ENCODE measurements at regions not wholly inside any gene's neighbourhood (a gene's known extent, or its start where the extent isn't known, plus 50 kb on each side); places are given as distances from the start of the nearest gene placed in this dataset.

- no peak for DNase-seq
- Histone ChIP-seq H3K9me3 (ENCODE audit: control insufficient read depth, low read length) (peaks cover 16% of the 10 kb centered on the region), H3K27ac (ENCODE audit: low read depth, low read length) (no peak overlapping the region), H3K4me1 (ENCODE audit: control insufficient read depth, insufficient read depth, low read length) (no peaks in the 10 kb centered on the region), H3K4me3 (ENCODE audit: low read length) (no peak overlapping the region), H3K27me3 (ENCODE audit: control insufficient read depth, insufficient read depth, low read length, poor library complexity, severe bottlenecking) (peaks cover 100% of the 10 kb centered on the region), H3K36me3 (ENCODE audit: control insufficient read depth, insufficient read depth, low read length) (no peaks in the 10 kb centered on the region), H3K9ac (ENCODE audit: extremely low read depth, low read length, poor library complexity, severe bottlenecking) (no peak overlapping the region)
- Mint-ChIP-seq H3K9me3 (peaks cover 11% of the 10 kb centered on the region), H3K36me3 (ENCODE audit: low read depth) (no peaks in the 10 kb centered on the region), H3K27me3 (ENCODE audit: insufficient read depth) (peaks cover 99% of the 10 kb centered on the region), H3K4me1 (no peaks in the 10 kb centered on the region), H3K4me3 (no peak overlapping the region), H3K27ac (no peak overlapping the region)
- TF ChIP-seq CTCF (conservative IDR thresholded peaks at IDR 0.05): no peak
- 92 to 100% methylated on average over 1 to 5 of the region's 5 CpGs for WGBS, 2 experiments (ENCODE audit: insufficient coverage in 1 of 2, insufficient read length in 1 of 2)
Observed at GRCh38 chr2:136495636-136496035, 269.7 kb upstream of the THSD7B start.

GRCh38 chr2:136492901-136493300 lies 272.4 kb upstream of the THSD7B start:
- peaks cover 100% of the 10 kb centered on the region for H3K27me3 ChIP-seq (ENCODE audit: control insufficient read depth, insufficient read depth, low read length, poor library complexity, severe bottlenecking)

GRCh38 chr2:136490100-136490499 lies 275.2 kb upstream of the THSD7B start:
- no peaks in the 10 kb centered on the region for H3K36me3 Mint-ChIP-seq (ENCODE audit: low read depth)
- Histone ChIP-seq H3K4me3 (ENCODE audit: low read length) (no peak overlapping the region), H3K9ac (ENCODE audit: extremely low read depth, low read length, poor library complexity, severe bottlenecking) (no peak overlapping the region), H3K9me3 (ENCODE audit: control insufficient read depth, low read length) (peaks cover 34% of the 10 kb centered on the region), H3K4me1 (ENCODE audit: control insufficient read depth, insufficient read depth, low read length) (no peaks in the 10 kb centered on the region), H3K27me3 (ENCODE audit: control insufficient read depth, insufficient read depth, low read length, poor library complexity, severe bottlenecking) (peaks cover 92% of the 10 kb centered on the region), H3K27ac (ENCODE audit: low read depth, low read length) (no peak overlapping the region), H3K36me3 (ENCODE audit: control insufficient read depth, insufficient read depth, low read length) (no peaks in the 10 kb centered on the region)
- H3K27ac Mint-ChIP-seq: no peak overlapping the region
- TF ChIP-seq CTCF (conservative IDR thresholded peaks at IDR 0.05): no peak
- DNase-seq: no peak
- H3K4me3 Mint-ChIP-seq: no peak overlapping the region
- no peaks in the 10 kb centered on the region for H3K4me1 Mint-ChIP-seq
- peaks cover 89% of the 10 kb centered on the region for H3K27me3 Mint-ChIP-seq (ENCODE audit: insufficient read depth)
- H3K9me3 Mint-ChIP-seq: peaks cover 9% of the 10 kb centered on the region
- 94 to 100% methylated on average over 1 to 3 of the region's 3 CpGs for WGBS, 2 experiments (ENCODE audit: insufficient coverage in 1 of 2, insufficient read length in 1 of 2)

More at GRCh38 chr2:136492901-136493300, 272.4 kb upstream of the THSD7B start:
- no peak for DNase-seq
- no peak overlapping the region for H3K4me3 ChIP-seq (ENCODE audit: low read length)
- no peak overlapping the region for H3K4me3 Mint-ChIP-seq
- H3K36me3 ChIP-seq (ENCODE audit: control insufficient read depth, insufficient read depth, low read length): no peaks in the 10 kb centered on the region
- WGBS, 2 experiments (ENCODE audit: insufficient coverage in 1 of 2, insufficient read length in 1 of 2): 77 to 87% methylated on average over 6 to 8 of the region's 8 CpGs
- no peak overlapping the region for H3K9ac ChIP-seq (ENCODE audit: extremely low read depth, low read length, poor library complexity, severe bottlenecking)
- no peak overlapping the region for H3K27ac ChIP-seq (ENCODE audit: low read depth, low read length)
- H3K4me1 Mint-ChIP-seq: no peaks in the 10 kb centered on the region
- peaks cover 40% of the 10 kb centered on the region for H3K9me3 ChIP-seq (ENCODE audit: control insufficient read depth, low read length)
- H3K27me3 Mint-ChIP-seq (ENCODE audit: insufficient read depth): peaks cover 97% of the 10 kb centered on the region
- TF ChIP-seq CTCF (conservative IDR thresholded peaks at IDR 0.05): no peak
- H3K27ac Mint-ChIP-seq: no peak overlapping the region
- no peaks in the 10 kb centered on the region for H3K4me1 ChIP-seq (ENCODE audit: control insufficient read depth, insufficient read depth, low read length)
- no peaks in the 10 kb centered on the region for H3K36me3 Mint-ChIP-seq (ENCODE audit: low read depth)
- peaks cover 20% of the 10 kb centered on the region for H3K9me3 Mint-ChIP-seq
